Vagina (tissue), 2 donors: ENCODE measurements at regions not wholly inside any gene's neighbourhood (a gene's known extent, or its start where the extent isn't known, plus 50 kb on each side); places are given as distances from the start of the nearest gene placed in this dataset.

ENCODE experiments used
- CTCF ChIP-seq, 3 experiments: fragments of 450-650 bp in 2 of 3; fragments of 200-600 bp in 1 of 3; sonication (generic) in 1 of 3; IDR thresholded peaks; one replicate each; pipeline ENCODE4 v1.5.1; 2017 to 2019; ENCODE audit warnings: antibody characterized with exemption in 3 of 3, mild to moderate bottlenecking in 2 of 3, moderate library complexity in 2 of 3
- POLR2AphosphoS5 ChIP-seq, 2 donors: sonication (generic); formaldehyde crosslinking; IDR thresholded peaks; one replicate each; pipeline ENCODE4 v1.9.0; 2017; ENCODE audit warnings: antibody characterized with exemption in 2 of 2, mild to moderate bottlenecking in 2 of 2, low read depth in 1 of 2; ENCODE audit not compliant: insufficient read depth in 1 of 2

- TF ChIP-seq POLR2AphosphoS5 (IDR thresholded peaks at IDR 0.05; ENCODE audit: insufficient read depth in 1 of 2, low read depth in 1 of 2), result no peak
- no peak for TF ChIP-seq CTCF (IDR thresholded peaks at IDR 0.05)
These were observed 303.1 kb upstream of the CDYL start for GRCh38 chr6:4472969-4473642.
